GM04503 (cell line): ENCODE measurements at regions not wholly inside any gene's neighbourhood (a gene's known extent, or its start where the extent isn't known, plus 50 kb on each side); places are given as distances from the start of the nearest gene placed in this dataset.
A peak's percentile ranks its signal among the peaks of the same experiment; 100 is the strongest.
"Not testable (repeated sequence)": the region's sequence is repeated elsewhere in the genome, so short reads cannot be mapped to it uniquely, and the experiment has no call there.

Source experiments
- DNase-seq: peaks from one replicate; pipeline ENCODE4 v3.0.0-alpha.2; 2012; ENCODE audit warnings: low read depth

DNA sequence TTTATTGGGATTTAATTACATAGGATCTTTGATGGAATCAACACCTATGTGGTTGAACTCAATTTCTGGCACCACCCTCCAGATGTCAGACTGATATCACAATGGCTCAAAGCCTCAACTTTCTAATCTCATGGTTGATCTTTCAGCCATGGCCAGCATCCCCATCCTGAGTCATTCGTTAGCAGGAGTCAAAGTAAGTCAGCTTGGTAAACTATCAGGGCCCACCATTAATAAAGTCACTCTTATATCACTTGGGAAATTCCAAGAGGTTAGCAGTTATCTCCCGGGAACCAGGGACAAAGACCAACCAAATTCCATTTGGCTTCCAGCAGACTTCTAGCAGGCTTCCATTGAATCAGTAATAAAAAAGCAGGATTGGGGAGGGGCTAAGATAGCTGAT, 50.7 kb upstream of the TNFSF4 start:
- DNase-seq: no peak

DNA sequence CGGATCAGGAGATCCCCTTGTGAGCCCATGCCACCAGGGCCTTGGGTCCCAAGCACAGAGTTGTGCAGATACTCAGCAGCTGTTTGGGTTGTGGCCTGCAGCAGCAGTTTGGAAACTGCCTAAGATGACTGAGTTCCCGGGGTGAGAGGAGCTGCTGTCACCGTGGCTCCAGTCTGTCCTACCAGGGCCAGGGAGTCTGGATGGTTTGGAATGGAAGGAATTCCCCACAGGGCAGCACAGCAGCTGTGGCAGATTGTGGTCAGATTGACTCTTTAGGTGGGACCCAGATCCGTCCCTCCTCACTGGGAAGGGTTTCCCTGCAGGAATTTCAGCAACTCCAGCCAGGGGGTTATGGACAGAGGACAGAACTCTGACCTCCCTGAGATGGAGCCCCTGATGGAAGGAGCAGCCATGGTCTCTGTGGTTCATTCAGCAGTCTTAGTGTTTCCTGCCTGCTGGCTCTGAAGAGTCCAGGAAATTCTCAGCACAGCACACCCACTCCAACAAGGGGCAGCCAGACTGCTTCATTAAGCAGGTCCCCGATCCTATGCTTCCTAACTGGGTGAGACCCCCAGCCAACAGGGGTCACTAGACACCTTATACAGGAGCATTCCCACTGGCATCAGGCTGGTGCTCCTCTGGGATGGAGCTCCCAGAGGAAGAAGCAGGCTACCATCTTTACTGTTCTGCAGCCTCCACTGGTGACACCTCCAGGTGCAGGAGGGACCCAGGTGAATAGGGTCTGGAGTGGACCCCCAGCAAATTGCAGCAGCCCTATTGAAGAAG, 51.5 kb upstream of the TNFSF4 start:
- DNase-seq: no peak

DNA sequence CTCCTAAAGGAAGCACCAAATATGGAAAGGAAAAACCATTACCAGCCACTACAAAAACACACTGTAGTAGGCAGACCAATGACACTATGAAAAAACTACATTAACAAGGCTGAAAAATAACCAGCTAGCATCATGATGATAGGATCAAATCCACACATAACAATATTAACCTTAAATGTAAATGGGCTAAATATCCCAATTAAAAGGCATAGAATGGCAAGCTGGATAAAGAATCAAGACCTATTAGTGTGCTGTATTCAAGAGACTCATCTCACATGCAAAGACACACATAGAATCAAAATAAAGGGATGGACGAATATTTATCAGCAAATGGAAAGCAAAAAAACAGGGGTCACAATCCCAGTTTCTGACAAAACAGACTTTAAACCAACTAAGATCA, 53.2 kb upstream of the TNFSF4 start:
- not testable (repeated sequence) for DNase-seq

DNA sequence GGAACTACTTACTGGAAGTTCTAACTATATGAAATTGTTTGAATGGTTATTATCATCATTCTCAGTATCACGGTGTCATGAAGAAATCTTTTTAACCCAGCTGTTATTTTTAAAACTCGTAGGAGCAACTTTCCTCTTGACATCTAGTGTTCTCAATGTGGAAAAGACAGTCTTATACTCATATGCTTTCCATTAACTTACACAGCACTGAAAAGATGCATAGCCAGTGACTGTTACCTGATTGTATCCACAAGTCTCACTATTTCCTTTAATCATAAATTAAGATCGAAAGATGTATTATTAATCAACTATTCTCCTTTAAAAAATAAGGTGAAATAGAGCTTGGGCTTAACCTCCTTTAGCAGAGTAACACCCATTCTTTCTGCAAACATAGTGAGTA, 59.7 kb upstream of the TNFSF4 start:
- DNase-seq: no peak

- DNase-seq: peak; percentile 92
Observed at GRCh38 chr1:173267453-173267945, 60.4 kb upstream of the TNFSF4 start.

DNA sequence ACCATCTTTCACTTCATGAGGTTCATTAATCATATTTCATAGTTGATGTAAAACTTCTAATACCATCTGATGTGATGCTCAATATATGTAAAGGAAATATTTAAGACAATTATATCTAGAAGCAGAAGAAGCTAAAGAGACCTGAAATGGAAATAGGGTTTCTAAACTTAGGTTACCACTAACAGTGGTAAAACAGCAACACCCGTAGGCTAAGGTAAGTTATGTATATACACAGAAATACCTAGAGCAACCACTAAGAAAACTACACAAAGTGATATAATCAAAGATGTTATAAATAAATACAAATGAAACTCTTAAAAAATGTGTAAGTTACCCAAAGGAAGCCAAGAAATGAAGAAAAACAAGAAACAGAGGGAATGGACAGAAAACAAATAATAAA, 61.1 kb upstream of the TNFSF4 start:
- no peak for DNase-seq

GRCh38 chr1:173268786-173269277, 61.7 kb upstream of the TNFSF4 start:
- no peak for DNase-seq

DNA sequence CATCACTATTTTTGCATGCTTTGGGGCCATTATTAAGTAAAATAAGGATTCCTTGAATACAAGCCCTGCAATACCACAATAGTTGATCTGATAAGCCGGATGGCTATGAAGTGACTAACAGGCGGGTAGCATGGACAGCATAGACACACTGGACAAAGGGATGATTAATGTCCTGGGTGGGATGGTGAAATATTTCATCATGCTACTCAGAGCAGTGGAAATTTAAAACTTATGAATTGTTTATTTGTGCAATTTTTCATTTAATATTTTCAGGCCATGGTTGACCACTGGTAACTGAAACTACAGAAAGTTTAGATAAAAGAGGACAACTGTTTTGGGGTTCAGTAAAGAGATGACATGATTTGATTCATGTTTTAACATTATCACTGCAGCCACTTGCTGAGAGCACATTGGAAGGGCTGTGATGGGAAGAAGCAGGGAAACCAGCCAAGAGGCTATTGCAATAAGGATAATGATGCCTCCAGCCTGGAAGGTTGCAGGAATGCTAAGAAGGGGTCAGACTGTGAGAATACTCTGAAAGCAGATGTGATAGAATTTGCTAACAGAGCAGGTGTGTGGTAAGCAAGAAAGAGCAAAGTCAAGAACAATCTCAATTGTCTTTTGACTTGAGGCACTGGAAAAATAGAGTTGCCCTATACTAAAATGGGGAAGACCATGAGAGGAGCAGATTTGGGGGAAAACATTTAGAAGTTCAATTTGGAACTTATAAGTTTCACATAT, 62.5 kb upstream of the TNFSF4 start:
- DNase-seq: peak; percentile 68

DNA sequence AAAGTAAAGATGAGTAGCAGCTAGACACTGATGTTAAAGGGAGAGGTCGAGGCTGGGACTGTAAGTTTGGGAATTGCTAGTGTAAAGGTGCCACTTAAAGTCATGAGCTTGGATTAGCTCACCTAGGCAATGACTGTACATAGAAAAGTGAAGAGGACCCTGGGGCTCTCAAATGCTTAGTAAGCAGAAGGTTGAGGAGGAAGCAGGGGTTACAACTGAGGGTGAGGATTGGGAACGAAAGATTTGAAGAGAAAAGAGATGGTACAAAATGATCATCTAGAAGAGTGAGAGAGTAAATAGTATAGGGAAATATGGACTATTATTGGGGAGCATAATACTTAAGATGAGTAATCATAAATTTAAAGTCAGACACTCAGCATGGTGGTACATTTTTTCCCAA, 63.1 kb upstream of the TNFSF4 start:
- DNase-seq: no peak

GRCh38 chr1:173271021-173271420, 63.9 kb upstream of the TNFSF4 start:
- DNase-seq: not testable (repeated sequence)

DNA sequence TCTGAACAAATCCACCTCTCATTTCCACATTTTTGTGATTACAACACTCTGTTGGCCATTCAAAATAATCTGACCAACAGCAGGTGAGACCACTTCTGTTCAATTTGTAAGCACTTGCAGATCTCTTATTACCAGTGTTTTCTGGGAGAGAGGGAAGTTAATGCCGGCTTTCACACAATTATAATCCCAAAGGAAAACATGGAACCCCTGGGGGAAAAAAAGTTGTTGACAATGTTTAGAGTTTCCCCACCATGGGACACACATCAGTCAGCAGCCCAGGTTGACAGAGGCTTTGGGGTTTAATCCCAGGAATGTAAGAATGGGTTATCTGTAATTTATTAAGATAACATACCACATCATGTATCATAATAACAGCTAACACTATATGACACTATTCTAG, 68.4 kb upstream of the TNFSF4 start:
- no peak for DNase-seq

GRCh38 chr1:173276922-173277800, 70.0 kb upstream of the TNFSF4 start:
- no peak for DNase-seq

GRCh38 chr1:173280899-173281660, 73.9 kb upstream of the TNFSF4 start:
- no peak for DNase-seq

DNA sequence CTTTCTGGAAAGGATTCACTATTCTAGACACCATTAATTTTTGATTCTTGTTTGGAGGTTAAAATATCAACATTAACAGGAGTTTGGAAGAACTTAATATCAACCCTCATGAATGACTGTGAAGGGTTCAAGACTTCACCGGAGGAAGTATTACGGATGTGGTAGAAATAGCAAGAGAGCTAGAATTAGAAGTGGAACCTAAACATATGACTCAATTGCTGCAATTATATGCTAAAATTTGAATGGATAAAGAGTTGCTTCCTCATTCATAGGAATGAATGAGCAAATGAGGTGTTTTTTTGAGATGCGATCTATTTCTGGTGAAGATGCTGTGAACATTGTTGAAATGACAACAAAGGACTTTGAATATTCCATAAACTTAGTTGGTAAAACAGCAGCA, 77.9 kb upstream of the TNFSF4 start:
- no peak for DNase-seq

DNA sequence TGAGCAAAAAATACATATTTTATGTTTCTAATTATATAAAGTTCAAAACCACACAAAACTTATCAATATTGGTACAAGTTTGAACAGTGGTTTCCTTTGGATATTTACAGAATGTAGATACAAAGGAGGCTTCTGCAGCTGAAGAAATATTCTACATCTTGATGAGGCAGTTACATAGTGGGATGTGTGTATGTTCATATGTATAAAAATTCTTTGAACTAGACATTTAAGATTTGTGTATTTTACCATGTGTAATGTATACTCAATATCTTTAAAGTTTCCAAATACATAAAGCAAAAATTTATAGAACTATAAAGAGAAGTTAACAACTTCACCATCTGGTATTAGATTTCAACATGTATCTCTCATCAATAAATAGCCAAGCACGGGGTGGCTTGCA, 80.7 kb upstream of the TNFSF4 start:
- DNase-seq: no peak

- DNase-seq: no peak
Observed at GRCh38 chr1:173293756-173294155, 86.6 kb upstream of the TNFSF4 start.

DNA sequence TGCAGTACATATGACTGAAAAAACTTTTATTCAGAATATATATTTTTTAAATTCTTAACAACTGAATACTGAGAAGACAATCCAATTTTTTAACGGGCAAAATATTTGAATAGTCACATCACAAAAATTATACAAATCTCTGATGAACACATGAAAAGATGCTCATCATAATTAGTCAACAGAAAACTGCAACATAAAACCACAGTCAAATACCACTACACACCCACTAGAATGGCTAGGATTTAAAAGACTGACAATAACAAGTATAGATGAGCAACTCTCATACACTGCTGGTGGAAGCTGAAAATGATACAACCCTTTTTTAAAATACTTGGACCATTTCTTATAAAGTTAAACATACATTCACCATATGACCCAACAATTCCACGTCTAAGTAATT, 87.7 kb upstream of the TNFSF4 start:
- DNase-seq: peak; percentile 38

- peak; percentile 45 for DNase-seq
Observed at GRCh38 chr1:173295391-173295790, 88.3 kb upstream of the TNFSF4 start.

DNA sequence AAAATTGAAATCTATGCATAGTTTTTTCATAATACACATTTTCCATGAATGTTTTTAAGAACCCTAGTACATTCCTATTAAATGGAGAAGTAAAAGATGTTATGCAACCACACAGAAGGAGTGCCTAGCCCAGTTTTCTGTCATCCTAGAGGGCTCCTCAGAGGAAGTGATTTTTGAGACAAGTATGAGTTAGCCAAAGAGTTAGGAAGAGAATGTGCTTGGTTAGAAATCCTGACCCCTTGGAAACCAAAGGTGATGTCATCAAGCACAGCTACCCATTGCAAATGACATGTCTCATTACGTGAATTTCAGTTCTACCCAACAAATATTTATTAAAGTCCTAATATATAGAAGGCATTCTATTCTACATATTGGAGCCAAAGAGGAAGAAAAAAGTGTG, 88.9 kb upstream of the TNFSF4 start:
- peak; percentile 13 for DNase-seq

DNA sequence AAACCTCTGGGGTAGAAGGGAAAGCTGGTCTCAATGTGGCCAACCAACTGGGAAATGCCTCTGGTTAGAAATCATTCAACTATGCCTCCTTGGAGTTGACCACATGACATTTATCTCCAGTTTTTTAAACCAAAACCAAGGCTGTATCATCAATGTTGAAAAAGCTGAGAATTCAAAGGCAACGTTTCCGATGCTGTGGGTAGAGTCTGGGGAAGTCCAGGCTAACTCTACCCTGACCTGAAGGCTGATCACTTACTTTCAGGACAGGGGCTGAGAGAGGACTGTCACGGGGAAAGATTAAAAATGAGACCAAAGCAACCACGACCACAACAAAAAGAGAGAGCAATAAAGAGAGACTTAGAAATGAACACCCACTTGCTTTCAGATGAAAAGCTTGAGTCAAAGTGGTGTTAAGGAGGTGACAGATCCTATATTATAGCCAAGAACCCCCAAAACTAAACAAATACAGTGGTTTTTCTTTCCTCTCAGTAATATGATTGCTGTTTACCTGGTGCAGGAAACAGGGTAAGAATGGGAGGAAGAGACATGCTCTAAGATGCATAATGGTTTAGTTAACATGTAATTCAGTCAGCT, 90.8 kb upstream of the TNFSF4 start:
- no peak for DNase-seq
